Transverse colon (tissue), 4 donors: ENCODE measurements at regions not wholly inside any gene's neighbourhood (a gene's known extent, or its start where the extent isn't known, plus 50 kb on each side); places are given as distances from the start of the nearest gene placed in this dataset.

Experiments used
- DNase-seq: peaks from one replicate; pipeline ENCODE4 v3.0.0-alpha.2; 2019
- H3K27ac ChIP-seq, 4 donors: fragments of 200-600 bp; sonication (generic); 2 replicates each; pipeline ENCODE4 v1.5.1; 2016 to 2018; ENCODE audit warnings: inconsistent platforms in 4 of 4
- H3K27me3 ChIP-seq: fragments of 200-600 bp; sonication (generic); 2 replicates; pipeline ENCODE4 v1.5.1; 2017; ENCODE audit warnings: inconsistent platforms
- H3K36me3 ChIP-seq, 4 donors: fragments of 200-600 bp; sonication (generic); 2 replicates each; pipeline ENCODE4 v1.5.1; 2017 to 2019; ENCODE audit warnings: inconsistent platforms in 4 of 4
- H3K4me1 ChIP-seq, 4 donors: fragments of 200-600 bp; sonication (generic); 2 replicates each; pipeline ENCODE4 v1.5.1; 2017 to 2020; ENCODE audit warnings: inconsistent platforms in 4 of 4
- H3K4me3 ChIP-seq, 4 donors: fragments of 200-600 bp; sonication (generic); 1 replicate in 1 of 4; 2 replicates in 3 of 4; pipeline versions ENCODE4 v1.5.1 to v1.6.1; 2017 to 2019; ENCODE audit warnings: inconsistent platforms in 4 of 4
- H3K9me3 ChIP-seq, 2 donors: fragments of 200-600 bp; sonication (generic); 2 replicates each; pipeline ENCODE4 v1.5.1; 2017 to 2019; ENCODE audit warnings: inconsistent platforms in 2 of 2
- CTCF ChIP-seq, 5 experiments: fragments of 200-600 bp in 3 of 5; fragments of 450-650 bp in 2 of 5; sonication (generic) in 3 of 5; IDR thresholded peaks; 1 replicate in 2 of 5; 2 replicates in 3 of 5; pipeline ENCODE4 v1.5.1; 2016 to 2017; ENCODE audit warnings: antibody characterized with exemption in 5 of 5, inconsistent platforms in 3 of 5, mild to moderate bottlenecking in 2 of 5, moderate library complexity in 1 of 5
- EP300 ChIP-seq: sonication (generic); formaldehyde crosslinking; IDR thresholded peaks from one replicate; pipeline ENCODE4 v1.6.1; 2017; ENCODE audit warnings: antibody characterized with exemption, low read depth
- POLR2A ChIP-seq: fragments of 450-650 bp; IDR thresholded peaks from one replicate; pipeline ENCODE4 v1.6.1; 2016; ENCODE audit warnings: antibody characterized with exemption, mild to moderate bottlenecking, moderate library complexity
- POLR2AphosphoS5 ChIP-seq, 3 donors: sonication (generic); formaldehyde crosslinking; IDR thresholded peaks; one replicate each; pipeline ENCODE4 v1.6.1; 2016; ENCODE audit warnings: antibody characterized with exemption in 3 of 3
- WGBS, 2 donors: methylation state at CpG; one replicate each; pipeline ENCODE4 v1.1.5; 2018; ENCODE audit warnings: low coverage in 1 of 2; 5-methylcytosine and 5-hydroxymethylcytosine counted together
- in situ Hi-C, 4 donors: fragments of 200-750 bp; cut with MboI; loops; one replicate each; pipeline versions ENCODE4 v1.15.0 to v1.15.1; 2017; ENCODE audit warnings: low sequenced_read_pairs in 3 of 4, low pct_ligation_motif_present in 1 of 4, low pct_unique_long_range_greater_than_20kb in 1 of 4
- intact Hi-C: fragments of 100-400 bp; cut with DNase I; formaldehyde crosslinking; loops from one replicate; pipeline ENCODE4 v1.15.1; 2023; ENCODE audit warnings: low total_unique reads

GRCh38 chr1:244318078-244318477 is 133.6 kb downstream of the ADSS2 start:
- TF ChIP-seq CTCF (IDR thresholded peaks at IDR 0.05) (no peak), EP300 (no peak), POLR2AphosphoS5 (IDR thresholded peaks at IDR 0.05) (no peak), POLR2A (no peak)
- no peaks in the 10 kb centered on the region for H3K27me3 ChIP-seq
- H3K4me1 ChIP-seq, result peaks cover 0 to 19% (median 5%) of the 10 kb centered on the region in 4 donors
- H3K9me3 ChIP-seq, result no peaks in the 10 kb centered on the region
- no peak overlapping the region for H3K4me3 ChIP-seq
- intact Hi-C loops, result no loop called here
- DNase-seq, result no peak
- H3K27ac ChIP-seq, result no peak overlapping the region
- 87 to 100% methylated on average over 2 to 4 of the region's 4 CpGs for WGBS, 2 donors
- no peaks in the 10 kb centered on the region for H3K36me3 ChIP-seq
- in situ Hi-C loops, result loop anchor here in 1 of 4 donors (10.0 kb wide), 1 partner anchor 137 kb away; the partner anchor contains the start of gene ADSS2

- Histone ChIP-seq H3K27ac (no peak overlapping the region), H3K4me1 (peaks cover 0 to 24% (median 7%) of the 10 kb centered on the region in 4 donors), H3K4me3 (no peak overlapping the region), H3K36me3 (no peaks in the 10 kb centered on the region), H3K27me3 (no peaks in the 10 kb centered on the region), H3K9me3 (no peaks in the 10 kb centered on the region)
- WGBS, 2 donors, result 86% methylated on average over 5 of the region's 5 CpGs; no CpG with 5 or more reads in 1 of the 2 donors
- in situ Hi-C loops (loop anchor here in 1 of 4 donors (10.0 kb wide), 1 partner anchor 136 kb away; the partner anchor contains the start of gene ADSS2), intact Hi-C loops (no loop called here)
- no peak for DNase-seq
- TF ChIP-seq POLR2AphosphoS5 (IDR thresholded peaks at IDR 0.05), result no peak
- TF ChIP-seq EP300, result no peak
- no peak for TF ChIP-seq CTCF (IDR thresholded peaks at IDR 0.05)
- no peak for TF ChIP-seq POLR2A
These were observed 133.2 kb downstream of the ADSS2 start for GRCh38 chr1:244318512-244318911.

- no peaks in the 10 kb centered on the region for H3K9me3 ChIP-seq
- DNase-seq, result no peak
- H3K36me3 ChIP-seq, result no peaks in the 10 kb centered on the region
- H3K27ac ChIP-seq, result peak overlapping the region; percentile 20 to 65 (median 36)
- in situ Hi-C loops (loop anchor here in 1 of 4 donors (10.0 kb wide), 1 partner anchor 135 kb away; the partner anchor contains the start of gene ADSS2), intact Hi-C loops (no loop called here)
- H3K4me1 ChIP-seq, result peaks cover 0 to 29% (median 7%) of the 10 kb centered on the region in 4 donors
- TF ChIP-seq POLR2A, result no peak
- TF ChIP-seq CTCF (IDR thresholded peaks at IDR 0.05), result no peak
- TF ChIP-seq EP300, result no peak
- no peak for TF ChIP-seq POLR2AphosphoS5 (IDR thresholded peaks at IDR 0.05)
- H3K4me3 ChIP-seq, result no peak overlapping the region
- 75 to 90% methylated on average over 7 to 9 of the region's 9 CpGs for WGBS, 2 donors
- H3K27me3 ChIP-seq, result no peaks in the 10 kb centered on the region
These were observed 132.2 kb downstream of the ADSS2 start for GRCh38 chr1:244319283-244320132.

- Histone ChIP-seq H3K4me3 (no peak overlapping the region), H3K36me3 (no peaks in the 10 kb centered on the region)
- 78 to 100% methylated on average over 1 of the region's 1 CpG for WGBS, 2 donors
These were observed 129.5 kb downstream of the ADSS2 start for GRCh38 chr1:244322181-244322580.

More at GRCh38 chr1:244322181-244322580, 129.5 kb downstream of the ADSS2 start:
- Histone ChIP-seq H3K4me1 (peaks cover 0 to 35% (median 7%) of the 10 kb centered on the region in 4 donors), H3K9me3 (no peaks in the 10 kb centered on the region), H3K27ac (peak overlapping the region; percentile 64 to 73 (median 70)), H3K27me3 (no peaks in the 10 kb centered on the region)
- TF ChIP-seq EP300 (no peak), CTCF (IDR thresholded peaks at IDR 0.05) (no peak), POLR2AphosphoS5 (IDR thresholded peaks at IDR 0.05) (no peak), POLR2A (no peak)
- no peak for DNase-seq
- intact Hi-C loops (no loop called here), in situ Hi-C loops (no loop called here)
